Stimulated activated CD4-positive, alpha-beta T cell treated with anti-CD3 and anti-CD28 coated beads, Interleukin-12 subunit alpha, Interleukin-12 subunit beta, amount 100 ng/mL, for 48 hours (primary cell): ENCODE measurements at regions not wholly inside any gene's neighbourhood (a gene's known extent, or its start where the extent isn't known, plus 50 kb on each side); places are given as distances from the start of the nearest gene placed in this dataset.

Source experiments
- DNase-seq, 3 donors: peaks; one replicate each; pipeline ENCODE4 v3.0.0-alpha.2; 2020; ENCODE audit warnings: low read depth in 2 of 3, low spot score in 1 of 3

- DNase-seq: no peak
Measured at GRCh38 chr2:18750672-18751554, 161.5 kb upstream of the NT5C1B start.

- peak in 2 of 3 donors; percentile 23 to 45 for DNase-seq
Measured at GRCh38 chr2:18749912-18750526, 160.7 kb upstream of the NT5C1B start.

- no peak for DNase-seq
Measured at GRCh38 chr2:18745431-18746272, 156.3 kb upstream of the NT5C1B start.

GRCh38 chr2:18741895-18742732 is 152.7 kb upstream of the NT5C1B start:
- DNase-seq: no peak

- no peak for DNase-seq
Measured at GRCh38 chr2:18741191-18741590, 151.8 kb upstream of the NT5C1B start.

- no peak for DNase-seq
Measured at GRCh38 chr2:18740474-18740881, 151.1 kb upstream of the NT5C1B start.

- no peak for DNase-seq
Measured at GRCh38 chr2:18731666-18732065, 142.3 kb upstream of the NT5C1B start.

- no peak for DNase-seq
Measured at GRCh38 chr2:18724371-18725145, 135.2 kb upstream of the NT5C1B start.

- DNase-seq: no peak
Measured at GRCh38 chr2:18723219-18723618, 133.8 kb upstream of the NT5C1B start.

- DNase-seq: no peak
Measured at GRCh38 chr2:18722101-18722500, 132.7 kb upstream of the NT5C1B start.

GRCh38 chr2:18721038-18721922 is 131.9 kb upstream of the NT5C1B start:
- DNase-seq: no peak

- DNase-seq: no peak
Measured at GRCh38 chr2:18719978-18720775, 130.8 kb upstream of the NT5C1B start.

- DNase-seq: no peak
Measured at GRCh38 chr2:18708203-18708715, 118.9 kb upstream of the NT5C1B start.

- DNase-seq: no peak
Measured at GRCh38 chr2:18706001-18706400, 116.6 kb upstream of the NT5C1B start.

GRCh38 chr2:18704276-18704675 is 114.9 kb upstream of the NT5C1B start:
- no peak for DNase-seq

- DNase-seq: no peak
Measured at GRCh38 chr2:18703555-18703954, 114.2 kb upstream of the NT5C1B start.

- no peak for DNase-seq
Measured at GRCh38 chr2:18701981-18702380, 112.6 kb upstream of the NT5C1B start.

GRCh38 chr2:18701546-18701945 is 112.2 kb upstream of the NT5C1B start:
- DNase-seq: no peak
